ENCODE measurements at regions not wholly inside any gene's neighbourhood (a gene's known extent, or its start where the extent isn't known, plus 50 kb on each side); places are given as distances from the start of the nearest gene placed in this dataset.
A peak's percentile ranks its signal among the peaks of the same experiment; 100 is the strongest.

GRCh38 chr5:33282696-33283095 lies 158.1 kb upstream of the TARS1 start:
- TF ChIP-seq CTCF (IDR thresholded peaks at IDR 0.05) = no peak
- no peak for TF ChIP-seq POLR2AphosphoS5 (IDR thresholded peaks at IDR 0.05; ENCODE audit: low read depth, low read length)
- no peak for TF ChIP-seq CHD2 (IDR thresholded peaks at IDR 0.05; ENCODE audit: low read length, partially characterized antibody)
- no peak for TF ChIP-seq TAF1 (IDR thresholded peaks at IDR 0.05; ENCODE audit: borderline replicate concordance, low read depth, low read length)
- TF ChIP-seq YY1 (IDR thresholded peaks at IDR 0.05; ENCODE audit: low read depth) = no peak
- TF ChIP-seq GABPA (IDR thresholded peaks at IDR 0.05; ENCODE audit: low read depth) = no peak
- no peak for TF ChIP-seq REST (IDR thresholded peaks at IDR 0.05; ENCODE audit: low read depth, low read length)
- TF ChIP-seq SMC3 (IDR thresholded peaks at IDR 0.05; ENCODE audit: low read depth, low read length) = no peak
- no peak for TF ChIP-seq RAD21 (IDR thresholded peaks at IDR 0.05; ENCODE audit: low read length)
- TF ChIP-seq RCOR1 (IDR thresholded peaks at IDR 0.05; ENCODE audit: low read length) = no peak
- peak; percentile 81 for TF ChIP-seq PBX3 (IDR thresholded peaks at IDR 0.05)
- TF ChIP-seq EZH2phosphoT487 (IDR thresholded peaks at IDR 0.05; ENCODE audit: borderline replicate concordance, low read depth) = no peak
- no peak for TF ChIP-seq RFX5 (IDR thresholded peaks at IDR 0.05; ENCODE audit: low read length)
